ENCODE measurements at regions not wholly inside any gene's neighbourhood (a gene's known extent, or its start where the extent isn't known, plus 50 kb on each side); places are given as distances from the start of the nearest gene placed in this dataset.
"Not testable (repeated sequence)": the region's sequence is repeated elsewhere in the genome, so short reads cannot be mapped to it uniquely, and the experiment has no call there.

DNA sequence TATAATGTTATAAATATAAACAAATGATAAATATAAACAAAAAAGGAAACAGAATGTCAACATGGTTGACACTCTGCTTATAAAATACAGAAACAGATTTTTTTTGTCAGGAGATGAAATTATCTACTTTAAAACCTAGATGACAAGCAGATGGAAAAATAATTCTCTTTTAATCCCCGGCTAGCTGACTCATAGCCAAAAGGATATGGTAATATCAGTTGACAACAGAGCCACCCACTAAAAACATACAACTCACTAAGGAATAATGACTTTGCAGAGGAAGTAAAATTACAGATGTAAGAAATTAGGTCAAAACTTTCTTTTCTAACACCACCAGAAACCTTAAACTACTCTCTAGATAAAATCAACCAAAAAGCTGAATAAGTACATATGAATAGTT lies 131.1 kb upstream of the ABCB5 start:
- H3K27ac Mint-ChIP-seq = no peak overlapping the region
- no peaks in the 10 kb centered on the region for H3K27me3 Mint-ChIP-seq
- Histone ChIP-seq H3K36me3 (ENCODE audit: insufficient read depth, low read length) (no peaks in the 10 kb centered on the region), H3K4me1 (ENCODE audit: insufficient read depth, low read length) (no peaks in the 10 kb centered on the region), H3K27me3 (ENCODE audit: insufficient read depth, low read length) (no peaks in the 10 kb centered on the region), H3K9me3 (ENCODE audit: control insufficient read depth in 1 of 2, low read length in 2 of 2) (no peaks in the 10 kb centered on the region), H3K4me3 (ENCODE audit: low read length in 2 of 2) (no peak overlapping the region), H3K27ac (ENCODE audit: low read depth, low read length) (no peak overlapping the region)
- H3K4me3 Mint-ChIP-seq = no peak overlapping the region
- H3K4me1 Mint-ChIP-seq = no peaks in the 10 kb centered on the region
- intact Hi-C loops (cut with micrococcal nuclease) = no loop called here
- ChIA-PET POLR2A (ENCODE audit: partially characterized antibody) (no interaction called here), CTCF (ENCODE audit: partially characterized antibody) (no interaction called here)
- no peaks in the 10 kb centered on the region for H3K36me3 Mint-ChIP-seq
- no peak for DNase-seq
- H3K9me3 Mint-ChIP-seq = peaks cover 3 to 34% (median 24%) of the 10 kb centered on the region in 8 donors

DNA sequence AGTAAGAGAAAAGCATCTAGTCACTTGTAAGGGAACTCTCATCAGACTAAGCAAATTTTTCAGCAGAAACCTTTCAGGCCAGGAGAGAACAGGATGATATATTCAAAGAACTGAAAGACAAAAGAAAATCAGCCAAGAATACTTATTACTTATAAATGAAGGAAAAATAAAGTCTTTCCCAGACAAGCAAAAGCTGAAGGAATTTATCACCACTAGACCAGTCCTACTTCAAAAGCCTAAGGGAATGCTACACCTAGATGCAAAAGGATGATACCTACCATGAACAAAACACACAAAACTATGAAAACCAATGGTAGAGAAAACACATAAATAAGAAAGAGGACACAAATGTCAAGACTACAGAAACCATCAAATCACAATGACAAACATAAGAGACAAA lies 126.6 kb upstream of the ABCB5 start:
- H3K27me3 Mint-ChIP-seq = no peaks in the 10 kb centered on the region
- POLR2A ChIA-PET (ENCODE audit: partially characterized antibody) = no interaction called here
- no peak overlapping the region for H3K4me3 ChIP-seq (ENCODE audit: low read length in 2 of 2)
- H3K4me3 Mint-ChIP-seq = no peak overlapping the region
- no peaks in the 10 kb centered on the region for H3K9me3 ChIP-seq (ENCODE audit: control insufficient read depth in 1 of 2, low read length in 2 of 2)
- CTCF ChIA-PET (ENCODE audit: partially characterized antibody) = no interaction called here
- peaks cover 3 to 34% (median 26%) of the 10 kb centered on the region in 8 donors for H3K9me3 Mint-ChIP-seq
- H3K36me3 ChIP-seq (ENCODE audit: insufficient read depth, low read length) = no peaks in the 10 kb centered on the region
- no peaks in the 10 kb centered on the region for H3K27me3 ChIP-seq (ENCODE audit: insufficient read depth, low read length)
- no peaks in the 10 kb centered on the region for H3K4me1 ChIP-seq (ENCODE audit: insufficient read depth, low read length)
- no peak for DNase-seq
- no peaks in the 10 kb centered on the region for H3K4me1 Mint-ChIP-seq
- H3K27ac ChIP-seq (ENCODE audit: low read depth, low read length) = no peak overlapping the region
- H3K36me3 Mint-ChIP-seq = no peaks in the 10 kb centered on the region
- no peak overlapping the region for H3K27ac Mint-ChIP-seq
- intact Hi-C loops (cut with micrococcal nuclease) = no loop called here

- no peaks in the 10 kb centered on the region for H3K4me1 Mint-ChIP-seq
- DNase-seq = no peak
- Histone ChIP-seq H3K27me3 (ENCODE audit: insufficient read depth, low read length) (no peaks in the 10 kb centered on the region), H3K4me3 (ENCODE audit: low read length in 2 of 2) (no peak overlapping the region), H3K27ac (ENCODE audit: low read depth, low read length) (no peak overlapping the region), H3K4me1 (ENCODE audit: insufficient read depth, low read length) (no peaks in the 10 kb centered on the region), H3K36me3 (ENCODE audit: insufficient read depth, low read length) (no peaks in the 10 kb centered on the region), H3K9me3 (ENCODE audit: control insufficient read depth in 1 of 2, low read length in 2 of 2) (no peaks in the 10 kb centered on the region)
- POLR2A ChIA-PET (ENCODE audit: partially characterized antibody) = no interaction called here
- H3K4me3 Mint-ChIP-seq = no peak overlapping the region
- CTCF ChIA-PET (ENCODE audit: partially characterized antibody) = no interaction called here
- H3K36me3 Mint-ChIP-seq = no peaks in the 10 kb centered on the region
- no peak overlapping the region for H3K27ac Mint-ChIP-seq
- H3K9me3 Mint-ChIP-seq = peaks cover 3 to 34% (median 25%) of the 10 kb centered on the region in 8 donors
- no peaks in the 10 kb centered on the region for H3K27me3 Mint-ChIP-seq
- intact Hi-C loops (cut with micrococcal nuclease) = no loop called here
Observed at GRCh38 chr7:20491284-20491683, 124.2 kb upstream of the ABCB5 start.

DNA sequence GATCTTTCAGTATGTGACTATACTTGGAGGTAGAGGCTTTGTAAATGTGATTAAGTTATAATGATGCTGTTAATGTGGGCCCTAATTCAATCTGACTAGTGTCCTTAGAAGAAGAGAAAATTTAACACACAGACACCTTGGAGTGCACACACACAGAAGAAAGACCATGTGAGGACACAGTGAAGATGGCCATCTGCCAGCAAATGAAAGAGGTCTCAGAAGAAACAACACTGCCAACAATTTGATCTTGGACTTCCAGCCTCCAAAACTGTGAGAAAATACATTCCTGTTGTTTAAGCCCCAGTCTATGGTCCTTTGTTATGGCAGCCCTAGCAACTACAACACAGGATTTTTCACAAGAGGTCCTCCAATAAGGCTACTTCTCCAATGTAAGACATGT lies 120.9 kb upstream of the ABCB5 start:
- Mint-ChIP-seq H3K36me3 (no peaks in the 10 kb centered on the region), H3K9me3 (peaks cover 0 to 30% (median 13%) of the 10 kb centered on the region in 8 donors), H3K4me1 (no peaks in the 10 kb centered on the region), H3K4me3 (no peak overlapping the region), H3K27ac (no peak overlapping the region), H3K27me3 (peaks cover 0 to 2% of the 10 kb centered on the region in 2 donors)
- H3K9me3 ChIP-seq (ENCODE audit: control insufficient read depth in 1 of 2, low read length in 2 of 2) = no peaks in the 10 kb centered on the region
- ChIA-PET CTCF (ENCODE audit: partially characterized antibody) (no interaction called here), POLR2A (ENCODE audit: partially characterized antibody) (no interaction called here)
- no peak overlapping the region for H3K4me3 ChIP-seq (ENCODE audit: low read length in 2 of 2)
- intact Hi-C loops (cut with micrococcal nuclease) = no loop called here
- H3K27me3 ChIP-seq (ENCODE audit: insufficient read depth, low read length) = no peaks in the 10 kb centered on the region
- no peaks in the 10 kb centered on the region for H3K4me1 ChIP-seq (ENCODE audit: insufficient read depth, low read length)
- no peak for DNase-seq
- H3K27ac ChIP-seq (ENCODE audit: low read depth, low read length) = no peak overlapping the region
- H3K36me3 ChIP-seq (ENCODE audit: insufficient read depth, low read length) = no peaks in the 10 kb centered on the region

GRCh38 chr7:20501473-20501872 lies 114.0 kb upstream of the ABCB5 start:
- DNase-seq; H3K4me3 ChIP-seq (ENCODE audit: low read length in 2 of 2); H3K36me3 Mint-ChIP-seq; H3K27ac Mint-ChIP-seq; H3K27ac ChIP-seq (ENCODE audit: low read depth, low read length); H3K27me3 Mint-ChIP-seq; H3K27me3 ChIP-seq (ENCODE audit: insufficient read depth, low read length); CTCF ChIA-PET (ENCODE audit: partially characterized antibody); POLR2A ChIA-PET (ENCODE audit: partially characterized antibody); H3K36me3 ChIP-seq (ENCODE audit: insufficient read depth, low read length); H3K4me1 ChIP-seq (ENCODE audit: insufficient read depth, low read length); intact Hi-C loops (cut with micrococcal nuclease); H3K9me3 ChIP-seq (ENCODE audit: control insufficient read depth in 1 of 2, low read length in 2 of 2); H3K4me3 Mint-ChIP-seq; H3K4me1 Mint-ChIP-seq: not testable (repeated sequence)
- peaks cover 0 to 36% (median 18%) of the 10 kb centered on the region in 8 donors for H3K9me3 Mint-ChIP-seq

- DNase-seq = no peak
- no peaks in the 10 kb centered on the region for H3K27me3 ChIP-seq (ENCODE audit: insufficient read depth, low read length)
- H3K27ac ChIP-seq (ENCODE audit: low read depth, low read length) = no peak overlapping the region
- intact Hi-C loops (cut with micrococcal nuclease) = no loop called here
- ChIA-PET POLR2A (ENCODE audit: partially characterized antibody) (no interaction called here), CTCF (ENCODE audit: partially characterized antibody) (no interaction called here)
- H3K4me3 Mint-ChIP-seq = no peak overlapping the region
- no peaks in the 10 kb centered on the region for H3K4me1 ChIP-seq (ENCODE audit: insufficient read depth, low read length)
- H3K9me3 Mint-ChIP-seq = peaks cover 0 to 33% (median 13%) of the 10 kb centered on the region in 8 donors
- H3K36me3 Mint-ChIP-seq = no peaks in the 10 kb centered on the region
- peaks cover 0 to 4% of the 10 kb centered on the region in 2 donors for H3K9me3 ChIP-seq (ENCODE audit: control insufficient read depth in 1 of 2, low read length in 2 of 2)
- no peaks in the 10 kb centered on the region for H3K36me3 ChIP-seq (ENCODE audit: insufficient read depth, low read length)
- peaks cover 0 to 1% of the 10 kb centered on the region in 2 donors for H3K27me3 Mint-ChIP-seq
- H3K27ac Mint-ChIP-seq = no peak overlapping the region
- no peaks in the 10 kb centered on the region for H3K4me1 Mint-ChIP-seq
- H3K4me3 ChIP-seq (ENCODE audit: low read length in 2 of 2) = no peak overlapping the region
Observed at GRCh38 chr7:20503278-20503950, 112.1 kb upstream of the ABCB5 start.

DNA sequence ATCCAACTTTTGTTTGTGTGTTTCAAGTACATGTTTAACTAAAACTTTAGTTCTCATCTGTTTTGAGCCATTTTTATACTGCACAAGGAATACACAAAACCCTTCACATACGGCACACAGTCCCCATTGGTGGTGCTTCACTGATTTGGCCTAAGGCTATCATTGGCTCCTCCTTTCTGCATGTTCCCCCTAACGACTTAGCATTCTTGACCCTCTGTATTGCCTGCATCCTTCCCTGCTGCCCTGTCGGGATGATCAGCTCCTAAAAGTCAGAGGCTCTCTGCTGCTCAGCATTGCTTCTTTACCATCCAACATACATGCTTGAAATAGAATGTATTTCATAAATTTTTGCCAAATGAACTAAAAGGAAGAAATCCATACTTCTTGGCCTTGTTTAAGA lies 111.4 kb upstream of the ABCB5 start:
- CTCF ChIA-PET (ENCODE audit: partially characterized antibody) = no interaction called here
- no peaks in the 10 kb centered on the region for H3K4me1 Mint-ChIP-seq
- H3K27ac Mint-ChIP-seq = no peak overlapping the region
- Histone ChIP-seq H3K36me3 (ENCODE audit: insufficient read depth, low read length) (no peaks in the 10 kb centered on the region), H3K27me3 (ENCODE audit: insufficient read depth, low read length) (no peaks in the 10 kb centered on the region), H3K4me1 (ENCODE audit: insufficient read depth, low read length) (no peaks in the 10 kb centered on the region), H3K4me3 (ENCODE audit: low read length in 2 of 2) (no peak overlapping the region), H3K27ac (ENCODE audit: low read depth, low read length) (no peak overlapping the region), H3K9me3 (ENCODE audit: control insufficient read depth in 1 of 2, low read length in 2 of 2) (peaks cover 0 to 4% of the 10 kb centered on the region in 2 donors)
- intact Hi-C loops (cut with micrococcal nuclease) = no loop called here
- H3K4me3 Mint-ChIP-seq = no peak overlapping the region
- no peak for DNase-seq
- H3K9me3 Mint-ChIP-seq = peaks cover 0 to 29% (median 11%) of the 10 kb centered on the region in 8 donors
- no peaks in the 10 kb centered on the region for H3K27me3 Mint-ChIP-seq
- H3K36me3 Mint-ChIP-seq = no peaks in the 10 kb centered on the region
- POLR2A ChIA-PET (ENCODE audit: partially characterized antibody) = no interaction called here

DNA sequence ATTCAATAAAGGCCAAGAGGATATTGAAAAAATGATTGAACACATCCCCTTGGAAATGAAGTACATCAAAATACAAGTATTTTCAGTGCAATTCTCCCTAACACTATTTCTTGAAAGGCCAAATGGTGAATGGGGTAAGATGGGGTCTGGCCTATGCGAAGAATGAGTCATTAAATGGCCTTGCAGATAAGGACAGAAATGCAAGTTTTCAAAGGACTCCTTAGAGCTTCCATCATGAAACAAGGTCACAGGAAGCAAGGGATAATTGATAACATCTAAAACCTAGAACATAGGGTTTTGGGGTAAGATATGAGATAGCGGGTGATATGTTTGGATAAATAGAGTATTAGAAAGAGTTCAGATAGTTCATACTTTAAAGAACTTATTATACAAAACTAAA lies 109.3 kb upstream of the ABCB5 start:
- ChIA-PET POLR2A (ENCODE audit: partially characterized antibody) (no interaction called here), CTCF (ENCODE audit: partially characterized antibody) (no interaction called here)
- Mint-ChIP-seq H3K9me3 (peaks cover 0 to 16% (median 4%) of the 10 kb centered on the region in 8 donors), H3K4me3 (no peak overlapping the region), H3K36me3 (no peaks in the 10 kb centered on the region), H3K27ac (no peak overlapping the region), H3K4me1 (no peaks in the 10 kb centered on the region), H3K27me3 (no peaks in the 10 kb centered on the region)
- H3K4me3 ChIP-seq (ENCODE audit: low read length in 2 of 2) = no peak overlapping the region
- no peaks in the 10 kb centered on the region for H3K36me3 ChIP-seq (ENCODE audit: insufficient read depth, low read length)
- H3K9me3 ChIP-seq (ENCODE audit: control insufficient read depth in 1 of 2, low read length in 2 of 2) = peaks cover 0 to 4% of the 10 kb centered on the region in 2 donors
- H3K27me3 ChIP-seq (ENCODE audit: insufficient read depth, low read length) = no peaks in the 10 kb centered on the region
- intact Hi-C loops (cut with micrococcal nuclease) = no loop called here
- no peaks in the 10 kb centered on the region for H3K4me1 ChIP-seq (ENCODE audit: insufficient read depth, low read length)
- H3K27ac ChIP-seq (ENCODE audit: low read depth, low read length) = no peak overlapping the region
- DNase-seq = no peak
